ENCODE measurements at regions not wholly inside any gene's neighbourhood (a gene's known extent, or its start where the extent isn't known, plus 50 kb on each side); places are given as distances from the start of the nearest gene placed in this dataset.

DNA sequence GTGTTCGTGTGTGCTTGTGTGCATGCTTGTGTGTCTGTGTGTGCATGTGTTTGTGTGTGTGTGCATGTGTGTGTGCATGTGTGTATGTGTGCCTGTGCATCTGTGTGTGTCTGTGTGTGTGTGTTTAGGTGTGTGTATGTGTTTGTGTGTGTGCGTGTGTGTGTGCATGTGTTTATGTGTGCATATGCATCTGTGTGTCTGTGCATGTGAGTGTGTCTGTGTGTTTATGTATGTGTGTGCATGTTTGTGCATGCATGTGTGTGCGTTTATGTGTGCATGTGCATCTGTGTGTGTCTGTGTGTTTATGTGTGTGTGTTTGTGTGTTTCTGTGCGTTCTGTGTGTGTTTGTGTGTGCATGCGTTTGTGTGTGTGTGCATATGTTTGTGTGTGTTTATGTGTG is 106.6 kb upstream of the TNRC6C start:
- CTCF ChIA-PET (ENCODE audit: low intra/inter-chr PET ratio, low total read pairs), result no interaction called here
- no peaks in the 10 kb centered on the region for H4K20me1 ChIP-seq (ENCODE audit: insufficient read depth, low read length)
- no peak for DNase-seq (ENCODE audit: low spot score)
- peaks cover 13 to 51% of the 10 kb centered on the region in 2 experiments; a peak in 4 of 5 replicates for H3K27me3 ChIP-seq (ENCODE audit: control insufficient read depth in 1 of 2, insufficient read depth in 2 of 2, low read length in 2 of 2)
- H2AFZ ChIP-seq (ENCODE audit: low read length), result no peak overlapping the region
- BruUV-seq (replicated peaks), result no TSS peak
- in situ Hi-C loops (cut with HindIII; ENCODE audit: extremely low pct_ligation_motif_present, low pct_unique_long_range_greater_than_20kb), result no loop called here
- no peaks in the 10 kb centered on the region for H3K9me3 ChIP-seq (ENCODE audit: low read length)
- peak; percentile 57 for FAIRE-seq
- H3K27ac ChIP-seq (ENCODE audit: extremely low read length, insufficient read depth, low read length), result no peak overlapping the region
- intact Hi-C loops (cut with micrococcal nuclease; ENCODE audit: unreplicated experiment), result no loop called here
- WGBS (ENCODE audit: low lambda C conversion rate), result 11% methylated on average over 5 of the region's 5 CpGs
- H3K4me3 ChIP-seq (replicated peaks in 1 of 3; ENCODE audit: insufficient read depth in 1 of 3, low read depth in 2 of 3, low read length in 3 of 3), result no peak overlapping the region
- H3K9ac ChIP-seq (ENCODE audit: insufficient read depth, low read depth, low read length), result no peak overlapping the region
- H3K4me1 ChIP-seq (ENCODE audit: insufficient read depth, low read length), result no peaks in the 10 kb centered on the region
- no peak for ATAC-seq
- no peaks in the 10 kb centered on the region for H3K79me2 ChIP-seq (ENCODE audit: insufficient read depth, low read length)
- H3K36me3 ChIP-seq (replicated peaks in 1 of 2; ENCODE audit: control insufficient read depth in 1 of 2, insufficient read depth in 2 of 2, low read length in 2 of 2), result no peaks in the 10 kb centered on the region
- H3K4me2 ChIP-seq (ENCODE audit: low read depth, low read length), result no peak overlapping the region
- POLR2A ChIA-PET, result no interaction called here
- TF ChIP-seq FOXA1 (IDR thresholded peaks at IDR 0.05), result peak; percentile 51; the same call in 1 of the 2 replicates
- TF ChIP-seq FOXA1 (CRISPR knock-in tag; IDR thresholded peaks at IDR 0.05), result no peak
- peak; percentile 81; the same call in 1 of the 2 replicates for TF ChIP-seq ZNF207 (IDR thresholded peaks at IDR 0.05; ENCODE audit: borderline replicate concordance)
- no peak for TF ChIP-seq ZNF615 (CRISPR knock-in tag; IDR thresholded peaks at IDR 0.05; ENCODE audit: borderline replicate concordance)
- TF ChIP-seq ZNF253 (CRISPR knock-in tag; IDR thresholded peaks at IDR 0.05; ENCODE audit: borderline replicate concordance), result no peak
- TF ChIP-seq ZKSCAN8 (CRISPR knock-in tag; IDR thresholded peaks at IDR 0.05; ENCODE audit: borderline replicate concordance), result no peak
- TF ChIP-seq, protein P1, sequence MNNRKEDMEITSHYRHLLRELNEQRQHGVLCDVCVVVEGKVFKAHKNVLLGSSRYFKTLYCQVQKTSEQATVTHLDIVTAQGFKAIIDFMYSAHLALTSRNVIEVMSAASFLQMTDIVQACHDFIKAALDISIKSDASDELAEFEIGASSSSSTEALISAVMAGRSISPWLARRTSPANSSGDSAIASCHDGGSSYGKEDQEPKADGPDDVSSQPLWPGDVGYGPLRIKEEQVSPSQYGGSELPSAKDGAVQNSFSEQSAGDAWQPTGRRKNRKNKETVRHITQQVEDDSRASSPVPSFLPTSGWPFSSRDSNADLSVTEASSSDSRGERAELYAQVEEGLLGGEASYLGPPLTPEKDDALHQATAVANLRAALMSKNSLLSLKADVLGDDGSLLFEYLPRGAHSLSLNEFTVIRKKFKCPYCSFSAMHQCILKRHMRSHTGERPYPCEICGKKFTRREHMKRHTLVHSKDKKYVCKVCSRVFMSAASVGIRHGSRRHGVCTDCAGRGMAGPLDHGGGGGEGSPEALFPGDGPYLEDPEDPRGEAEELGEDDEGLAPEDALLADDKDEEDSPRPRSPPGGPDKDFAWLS (CRISPR knock-in tag; IDR thresholded peaks at IDR 0.05; ENCODE audit: borderline replicate concordance), result no peak
- no peak for TF ChIP-seq CBX1 (IDR thresholded peaks at IDR 0.05; ENCODE audit: low read depth)
- TF ChIP-seq, protein P2, sequence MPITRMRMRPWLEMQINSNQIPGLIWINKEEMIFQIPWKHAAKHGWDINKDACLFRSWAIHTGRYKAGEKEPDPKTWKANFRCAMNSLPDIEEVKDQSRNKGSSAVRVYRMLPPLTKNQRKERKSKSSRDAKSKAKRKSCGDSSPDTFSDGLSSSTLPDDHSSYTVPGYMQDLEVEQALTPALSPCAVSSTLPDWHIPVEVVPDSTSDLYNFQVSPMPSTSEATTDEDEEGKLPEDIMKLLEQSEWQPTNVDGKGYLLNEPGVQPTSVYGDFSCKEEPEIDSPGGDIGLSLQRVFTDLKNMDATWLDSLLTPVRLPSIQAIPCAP (CRISPR knock-in tag; IDR thresholded peaks at IDR 0.05; ENCODE audit: low read depth), result no peak
- TF ChIP-seq ZNF33A (CRISPR knock-in tag; IDR thresholded peaks at IDR 0.05; ENCODE audit: borderline replicate concordance), result no peak
- TF ChIP-seq, protein P3, sequence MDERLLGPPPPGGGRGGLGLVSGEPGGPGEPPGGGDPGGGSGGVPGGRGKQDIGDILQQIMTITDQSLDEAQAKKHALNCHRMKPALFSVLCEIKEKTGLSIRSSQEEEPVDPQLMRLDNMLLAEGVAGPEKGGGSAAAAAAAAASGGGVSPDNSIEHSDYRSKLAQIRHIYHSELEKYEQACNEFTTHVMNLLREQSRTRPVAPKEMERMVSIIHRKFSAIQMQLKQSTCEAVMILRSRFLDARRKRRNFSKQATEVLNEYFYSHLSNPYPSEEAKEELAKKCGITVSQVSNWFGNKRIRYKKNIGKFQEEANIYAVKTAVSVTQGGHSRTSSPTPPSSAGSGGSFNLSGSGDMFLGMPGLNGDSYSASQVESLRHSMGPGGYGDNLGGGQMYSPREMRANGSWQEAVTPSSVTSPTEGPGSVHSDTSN (CRISPR knock-in tag; IDR thresholded peaks at IDR 0.05), result no peak
- TF ChIP-seq NCOA1 (CRISPR knock-in tag; IDR thresholded peaks at IDR 0.05), result no peak
- no peak for TF ChIP-seq FOXA3 (CRISPR knock-in tag; IDR thresholded peaks at IDR 0.05)
- no peak for TF ChIP-seq FOXC1 (CRISPR knock-in tag; IDR thresholded peaks at IDR 0.05; ENCODE audit: borderline replicate concordance)
- TF ChIP-seq MAF1 (CRISPR knock-in tag; IDR thresholded peaks at IDR 0.05; ENCODE audit: borderline replicate concordance), result no peak
- TF ChIP-seq, protein P4, sequence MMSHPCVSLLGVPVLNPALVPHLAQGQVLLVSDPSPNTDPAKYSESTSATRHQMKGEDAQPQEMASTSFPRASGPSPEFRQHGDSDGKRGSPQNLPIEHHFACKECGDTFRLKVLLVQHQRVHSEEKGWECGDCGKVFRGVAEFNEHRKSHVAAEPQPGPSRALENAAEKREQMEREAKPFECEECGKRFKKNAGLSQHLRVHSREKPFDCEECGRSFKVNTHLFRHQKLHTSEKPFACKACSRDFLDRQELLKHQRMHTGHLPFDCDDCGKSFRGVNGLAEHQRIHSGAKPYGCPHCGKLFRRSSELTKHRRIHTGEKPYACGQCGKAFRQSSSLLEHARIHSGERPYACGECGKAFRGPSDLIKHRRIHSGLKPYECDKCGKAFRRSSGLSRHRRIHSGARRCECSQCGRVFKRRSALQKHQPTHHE (CRISPR knock-in tag; IDR thresholded peaks at IDR 0.05; ENCODE audit: borderline replicate concordance), result no peak
- no peak for TF ChIP-seq ZNF891 (CRISPR knock-in tag; IDR thresholded peaks at IDR 0.05)
- TF ChIP-seq, protein P5, sequence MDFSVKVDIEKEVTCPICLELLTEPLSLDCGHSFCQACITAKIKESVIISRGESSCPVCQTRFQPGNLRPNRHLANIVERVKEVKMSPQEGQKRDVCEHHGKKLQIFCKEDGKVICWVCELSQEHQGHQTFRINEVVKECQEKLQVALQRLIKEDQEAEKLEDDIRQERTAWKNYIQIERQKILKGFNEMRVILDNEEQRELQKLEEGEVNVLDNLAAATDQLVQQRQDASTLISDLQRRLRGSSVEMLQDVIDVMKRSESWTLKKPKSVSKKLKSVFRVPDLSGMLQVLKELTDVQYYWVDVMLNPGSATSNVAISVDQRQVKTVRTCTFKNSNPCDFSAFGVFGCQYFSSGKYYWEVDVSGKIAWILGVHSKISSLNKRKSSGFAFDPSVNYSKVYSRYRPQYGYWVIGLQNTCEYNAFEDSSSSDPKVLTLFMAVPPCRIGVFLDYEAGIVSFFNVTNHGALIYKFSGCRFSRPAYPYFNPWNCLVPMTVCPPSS (IDR thresholded peaks at IDR 0.05), result peak; percentile 91
- TF ChIP-seq, protein P6, sequence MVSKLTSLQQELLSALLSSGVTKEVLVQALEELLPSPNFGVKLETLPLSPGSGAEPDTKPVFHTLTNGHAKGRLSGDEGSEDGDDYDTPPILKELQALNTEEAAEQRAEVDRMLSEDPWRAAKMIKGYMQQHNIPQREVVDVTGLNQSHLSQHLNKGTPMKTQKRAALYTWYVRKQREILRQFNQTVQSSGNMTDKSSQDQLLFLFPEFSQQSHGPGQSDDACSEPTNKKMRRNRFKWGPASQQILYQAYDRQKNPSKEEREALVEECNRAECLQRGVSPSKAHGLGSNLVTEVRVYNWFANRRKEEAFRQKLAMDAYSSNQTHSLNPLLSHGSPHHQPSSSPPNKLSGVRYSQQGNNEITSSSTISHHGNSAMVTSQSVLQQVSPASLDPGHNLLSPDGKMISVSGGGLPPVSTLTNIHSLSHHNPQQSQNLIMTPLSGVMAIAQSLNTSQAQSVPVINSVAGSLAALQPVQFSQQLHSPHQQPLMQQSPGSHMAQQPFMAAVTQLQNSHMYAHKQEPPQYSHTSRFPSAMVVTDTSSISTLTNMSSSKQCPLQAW (CRISPR knock-in tag; IDR thresholded peaks at IDR 0.05), result no peak

Measured in HepG2 (cell line).